Naive B cell (primary cell): ENCODE measurements at regions not wholly inside any gene's neighbourhood (a gene's known extent, or its start where the extent isn't known, plus 50 kb on each side); places are given as distances from the start of the nearest gene placed in this dataset.
"Not testable (repeated sequence)": the region's sequence is repeated elsewhere in the genome, so short reads cannot be mapped to it uniquely, and the experiment has no call there.

ENCODE experiments used
- ATAC-seq, 2 donors: fragments of 150-1000 bp; cut with Tn5 transposase; 2 replicates each; pipeline ENCODE4 v1.10.0; 2021; ENCODE audit warnings: low read depth in 2 of 2, mild to moderate bottlenecking in 2 of 2, moderate library complexity in 2 of 2
- DNase-seq: peaks from one replicate; pipeline ENCODE4 v3.0.0; 2022
- H3K27ac Mint-ChIP-seq, 6 donors: one replicate each; pipeline ENCODE4 v1.8.0; 2020 to 2022; ENCODE audit warnings: mild to moderate bottlenecking in 6 of 6, mixed read lengths in 6 of 6, moderate library complexity in 5 of 6, inconsistent platforms in 2 of 6
- H3K27me3 Mint-ChIP-seq, 3 donors: one replicate each; pipeline ENCODE4 v1.8.0; 2021 to 2022; ENCODE audit warnings: mixed read lengths in 3 of 3, mild to moderate bottlenecking in 1 of 3
- H3K36me3 Mint-ChIP-seq, 2 donors: one replicate each; pipeline ENCODE4 v1.8.0; 2020 to 2022; ENCODE audit warnings: mixed read lengths in 2 of 2, inconsistent platforms in 1 of 2, mild to moderate bottlenecking in 1 of 2
- H3K4me1 Mint-ChIP-seq, 3 donors: one replicate each; pipeline ENCODE4 v1.8.0; 2020 to 2022; ENCODE audit warnings: mixed read lengths in 3 of 3, inconsistent platforms in 1 of 3, mild to moderate bottlenecking in 1 of 3, moderate library complexity in 1 of 3
- H3K4me3 Mint-ChIP-seq, 8 donors: one replicate each; pipeline ENCODE4 v1.8.0; 2020 to 2022; ENCODE audit warnings: mild to moderate bottlenecking in 8 of 8, mixed read lengths in 8 of 8, moderate library complexity in 8 of 8, inconsistent platforms in 2 of 8
- H3K9me3 Mint-ChIP-seq, 7 donors: one replicate each; pipeline ENCODE4 v1.8.0; 2020 to 2022; ENCODE audit warnings: mixed read lengths in 7 of 7, mild to moderate bottlenecking in 5 of 7, inconsistent platforms in 2 of 7, moderate library complexity in 1 of 7

DNA sequence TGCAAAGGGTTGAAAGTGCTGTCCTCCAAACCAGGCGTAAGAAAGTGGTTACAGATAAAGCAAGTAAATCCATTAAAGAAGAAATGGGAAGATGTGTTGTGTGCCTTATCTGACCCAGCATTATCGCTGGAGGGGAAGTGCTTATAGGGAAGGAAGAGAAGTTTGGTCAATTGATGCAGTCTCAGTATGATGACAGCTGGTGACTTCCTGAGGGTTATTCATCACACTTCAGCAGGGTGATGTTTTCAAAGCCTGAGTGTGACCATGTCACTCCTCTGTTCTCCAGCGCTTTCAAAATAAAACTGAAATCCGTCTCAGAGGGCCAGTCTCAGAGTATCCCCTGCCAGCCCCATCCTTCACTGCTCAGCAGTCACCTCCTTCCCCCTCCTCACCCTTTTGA is 505.4 kb upstream of the RBFOX1 start:
- H3K36me3 Mint-ChIP-seq, result no peaks in the 10 kb centered on the region
- no peak overlapping the region for H3K4me3 Mint-ChIP-seq
- H3K27ac Mint-ChIP-seq, result no peak overlapping the region
- DNase-seq, result no peak
- peaks cover 0 to 5% (median 0%) of the 10 kb centered on the region in 3 donors for H3K27me3 Mint-ChIP-seq
- no peaks in the 10 kb centered on the region for H3K4me1 Mint-ChIP-seq
- ATAC-seq, result no peak
- peaks cover 0 to 8% (median 6%) of the 10 kb centered on the region in 7 donors for H3K9me3 Mint-ChIP-seq

- no peaks in the 10 kb centered on the region for H3K4me1 Mint-ChIP-seq
- H3K4me3 Mint-ChIP-seq, result peak overlapping the region in 1 of 8 donors; percentile 41
- H3K9me3 Mint-ChIP-seq, result peaks cover 0 to 14% (median 6%) of the 10 kb centered on the region in 7 donors
- DNase-seq (no peak), ATAC-seq (no peak)
- H3K27ac Mint-ChIP-seq, result no peak overlapping the region
- H3K27me3 Mint-ChIP-seq, result no peaks in the 10 kb centered on the region
- no peaks in the 10 kb centered on the region for H3K36me3 Mint-ChIP-seq
Observed at GRCh38 chr16:6822041-6822440, 510.6 kb upstream of the RBFOX1 start.

DNA sequence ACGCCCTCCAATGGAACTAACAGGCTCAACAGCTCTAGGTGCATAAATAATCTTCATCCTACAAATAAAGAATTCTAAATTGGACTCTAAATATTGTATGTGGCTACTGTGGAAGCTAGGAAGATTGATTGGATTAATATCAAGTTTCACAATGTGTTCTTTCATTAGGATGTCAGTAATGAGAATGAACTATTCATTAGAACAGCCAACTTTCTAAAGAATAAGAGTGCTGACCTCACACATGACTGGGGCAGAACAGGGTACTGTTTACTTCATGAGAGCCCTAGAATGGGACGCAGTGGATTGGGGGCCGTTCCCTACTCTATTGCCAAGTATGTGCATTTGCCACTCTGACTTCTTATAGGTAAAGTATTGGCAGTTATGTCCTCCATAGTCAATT is 528.2 kb upstream of the RBFOX1 start:
- Mint-ChIP-seq H3K27ac (no peak overlapping the region), H3K9me3 (peaks cover 0 to 13% (median 4%) of the 10 kb centered on the region in 7 donors), H3K27me3 (no peaks in the 10 kb centered on the region), H3K36me3 (no peaks in the 10 kb centered on the region), H3K4me1 (no peaks in the 10 kb centered on the region), H3K4me3 (no peak overlapping the region)
- ATAC-seq (no peak), DNase-seq (no peak)

- Mint-ChIP-seq H3K27ac (no peak overlapping the region), H3K4me1 (no peaks in the 10 kb centered on the region), H3K36me3 (no peaks in the 10 kb centered on the region)
Observed at GRCh38 chr16:6803176-6803575, 529.5 kb upstream of the RBFOX1 start.

DNA sequence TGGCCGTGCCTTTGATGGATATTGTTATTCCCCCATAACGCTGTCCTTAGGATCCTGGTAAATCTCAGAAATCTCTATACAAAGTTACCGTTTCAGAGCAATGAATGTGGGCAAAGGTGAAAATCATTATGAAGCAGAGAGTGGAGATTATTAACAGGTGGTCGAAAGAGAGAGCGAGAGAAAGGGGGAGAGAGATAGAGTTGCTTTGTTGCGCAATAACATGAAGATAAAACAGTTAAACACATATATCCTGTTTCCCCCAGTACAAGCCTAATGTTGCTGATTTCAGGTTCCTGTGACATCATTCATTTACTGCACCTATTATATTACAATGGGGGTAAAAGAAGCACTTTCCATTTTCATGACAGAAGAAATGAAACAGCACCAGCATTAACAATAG is 535.4 kb upstream of the RBFOX1 start:
- no peak for DNase-seq
- no peak overlapping the region for H3K27ac Mint-ChIP-seq
- no peak for ATAC-seq
- no peak overlapping the region for H3K4me3 Mint-ChIP-seq
- H3K27me3 Mint-ChIP-seq, result no peaks in the 10 kb centered on the region
- no peaks in the 10 kb centered on the region for H3K36me3 Mint-ChIP-seq
- H3K9me3 Mint-ChIP-seq, result peaks cover 0 to 11% (median 5%) of the 10 kb centered on the region in 7 donors
- H3K4me1 Mint-ChIP-seq, result no peaks in the 10 kb centered on the region

More at GRCh38 chr16:6803176-6803575, 529.5 kb upstream of the RBFOX1 start:
- no peaks in the 10 kb centered on the region for H3K27me3 Mint-ChIP-seq
- peaks cover 0 to 13% (median 5%) of the 10 kb centered on the region in 7 donors for H3K9me3 Mint-ChIP-seq
- no peak overlapping the region for H3K4me3 Mint-ChIP-seq
- no peak for ATAC-seq
- DNase-seq, result no peak

- no peak overlapping the region for H3K27ac Mint-ChIP-seq
- H3K36me3 Mint-ChIP-seq, result no peaks in the 10 kb centered on the region
- H3K4me1 Mint-ChIP-seq, result no peaks in the 10 kb centered on the region
- DNase-seq (no peak), ATAC-seq (no peak)
- H3K27me3 Mint-ChIP-seq, result no peaks in the 10 kb centered on the region
- peaks cover 0 to 5% (median 3%) of the 10 kb centered on the region in 7 donors for H3K9me3 Mint-ChIP-seq
- no peak overlapping the region for H3K4me3 Mint-ChIP-seq
Observed at GRCh38 chr16:6777624-6778023, 555.0 kb upstream of the RBFOX1 start.

DNA sequence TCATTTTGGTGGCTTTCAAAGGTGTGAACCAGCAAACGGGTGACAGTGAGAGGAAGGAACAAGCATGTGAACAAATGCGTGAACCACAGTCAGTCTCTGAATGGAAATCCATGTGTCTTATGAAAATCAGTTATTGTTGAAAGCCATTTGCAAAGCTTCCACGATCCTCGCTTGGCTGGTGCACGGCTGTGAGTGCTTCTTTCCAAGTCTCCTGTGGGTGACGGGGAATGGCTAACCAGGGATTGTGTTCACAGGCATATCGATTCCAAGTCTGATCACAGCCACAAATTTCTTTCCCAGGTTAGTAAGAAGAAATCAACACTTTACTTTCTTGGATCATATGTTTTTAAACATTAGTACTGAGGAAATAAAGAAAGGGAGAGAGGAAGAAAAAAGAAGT is 556.9 kb upstream of the RBFOX1 start:
- DNase-seq (no peak), ATAC-seq (no peak)
- Mint-ChIP-seq H3K9me3 (peaks cover 0 to 5% (median 3%) of the 10 kb centered on the region in 7 donors), H3K27ac (no peak overlapping the region), H3K27me3 (no peaks in the 10 kb centered on the region), H3K36me3 (no peaks in the 10 kb centered on the region), H3K4me1 (no peaks in the 10 kb centered on the region), H3K4me3 (no peak overlapping the region)

DNA sequence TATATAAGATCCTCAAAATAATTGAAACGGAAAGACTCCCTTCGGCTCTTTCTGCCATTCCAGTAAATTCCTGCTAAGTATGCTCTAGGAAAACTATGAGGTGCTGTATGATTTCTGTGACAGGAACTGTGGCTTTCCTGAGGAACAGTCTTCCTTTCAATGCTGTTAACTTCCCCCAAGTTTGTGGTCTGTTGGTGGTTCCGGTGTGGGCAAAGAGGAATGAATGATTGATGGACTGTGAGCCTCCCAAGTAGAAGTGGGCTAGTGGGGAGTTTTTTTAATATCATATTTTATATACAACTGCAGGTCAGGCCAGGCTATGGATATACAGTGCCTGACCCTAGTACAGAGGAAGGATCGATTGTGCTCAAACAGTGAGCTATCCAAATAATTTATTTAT is 560.7 kb upstream of the RBFOX1 start:
- Mint-ChIP-seq H3K4me1 (no peaks in the 10 kb centered on the region), H3K27ac (no peak overlapping the region), H3K27me3 (no peaks in the 10 kb centered on the region), H3K9me3 (peaks cover 0 to 3% (median 0%) of the 10 kb centered on the region in 7 donors), H3K36me3 (no peaks in the 10 kb centered on the region), H3K4me3 (no peak overlapping the region)
- ATAC-seq, result no peak
- DNase-seq, result no peak

GRCh38 chr16:6753553-6753952 is 579.1 kb upstream of the RBFOX1 start:
- no peak overlapping the region for H3K4me3 Mint-ChIP-seq
- DNase-seq, result no peak
- H3K4me1 Mint-ChIP-seq, result no peaks in the 10 kb centered on the region
- H3K9me3 Mint-ChIP-seq, result peaks cover 0 to 10% (median 0%) of the 10 kb centered on the region in 7 donors
- no peak for ATAC-seq
- no peaks in the 10 kb centered on the region for H3K27me3 Mint-ChIP-seq
- H3K27ac Mint-ChIP-seq, result peak overlapping the region in 1 of 6 donors; percentile 27
- no peaks in the 10 kb centered on the region for H3K36me3 Mint-ChIP-seq

GRCh38 chr16:6751191-6751590 is 581.5 kb upstream of the RBFOX1 start:
- Mint-ChIP-seq H3K36me3 (no peaks in the 10 kb centered on the region), H3K4me3 (no peak overlapping the region), H3K27ac (no peak overlapping the region), H3K9me3 (peaks cover 0 to 7% (median 0%) of the 10 kb centered on the region in 7 donors), H3K27me3 (no peaks in the 10 kb centered on the region), H3K4me1 (no peaks in the 10 kb centered on the region)
- DNase-seq (no peak), ATAC-seq (no peak)

GRCh38 chr16:6749698-6750097 is 582.9 kb upstream of the RBFOX1 start:
- H3K4me3 Mint-ChIP-seq, result no peak overlapping the region
- no peak overlapping the region for H3K27ac Mint-ChIP-seq
- H3K4me1 Mint-ChIP-seq, result no peaks in the 10 kb centered on the region
- peaks cover 0 to 15% (median 3%) of the 10 kb centered on the region in 7 donors for H3K9me3 Mint-ChIP-seq
- DNase-seq (no peak), ATAC-seq (no peak)
- H3K27me3 Mint-ChIP-seq, result no peaks in the 10 kb centered on the region
- H3K36me3 Mint-ChIP-seq, result no peaks in the 10 kb centered on the region

GRCh38 chr16:6736302-6736701 is 596.3 kb upstream of the RBFOX1 start:
- not testable (repeated sequence) for H3K27me3 Mint-ChIP-seq, H3K36me3 Mint-ChIP-seq, H3K27ac Mint-ChIP-seq, H3K9me3 Mint-ChIP-seq, H3K4me3 Mint-ChIP-seq, H3K4me1 Mint-ChIP-seq, DNase-seq, ATAC-seq

DNA sequence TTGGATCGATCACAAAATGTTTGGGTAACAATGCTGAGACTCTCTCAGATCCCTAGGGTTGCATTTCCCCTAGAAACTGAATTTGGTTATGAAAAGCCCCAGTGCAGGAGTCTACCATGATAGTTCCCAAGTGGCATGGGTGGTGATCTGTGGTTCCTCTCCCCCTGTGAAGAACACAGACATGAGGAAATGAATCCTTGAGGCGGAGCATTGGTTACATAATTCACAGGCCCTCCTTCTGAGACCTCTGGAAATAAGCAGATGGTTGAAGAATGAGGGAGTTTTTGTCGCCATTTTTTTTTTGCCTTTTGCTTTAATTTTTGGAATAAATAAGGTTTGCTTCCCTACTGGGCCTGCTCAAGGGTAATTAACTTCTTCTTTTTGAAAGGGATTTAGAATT is 597.0 kb upstream of the RBFOX1 start:
- Mint-ChIP-seq H3K4me1 (no peaks in the 10 kb centered on the region), H3K27me3 (no peaks in the 10 kb centered on the region), H3K9me3 (peaks cover 0 to 7% (median 1%) of the 10 kb centered on the region in 7 donors), H3K27ac (no peak overlapping the region), H3K4me3 (no peak overlapping the region), H3K36me3 (no peaks in the 10 kb centered on the region)
- DNase-seq (no peak), ATAC-seq (no peak)

DNA sequence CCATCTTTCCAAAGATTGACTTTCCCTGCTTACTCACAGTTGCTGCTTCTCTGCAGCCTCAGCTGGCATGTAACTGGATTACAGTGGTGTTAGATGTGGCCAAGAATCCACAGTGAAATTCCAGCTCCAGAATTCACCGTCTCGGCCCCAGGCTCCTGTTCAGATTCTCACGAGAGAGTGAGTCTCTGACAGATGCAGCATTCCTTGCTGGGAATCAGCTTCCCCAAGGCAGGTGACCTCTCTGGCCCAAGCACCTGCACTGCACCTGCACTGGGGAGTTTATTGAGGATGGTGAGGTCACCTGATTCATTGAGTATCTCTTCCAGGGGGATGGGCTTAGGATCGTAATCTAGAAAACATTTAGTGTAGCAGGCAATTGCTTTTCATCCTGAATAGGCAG is 600.5 kb upstream of the RBFOX1 start:
- ATAC-seq (no peak), DNase-seq (no peak)
- no peaks in the 10 kb centered on the region for H3K4me1 Mint-ChIP-seq
- no peaks in the 10 kb centered on the region for H3K27me3 Mint-ChIP-seq
- H3K27ac Mint-ChIP-seq, result peak overlapping the region in 1 of 6 donors; percentile 10
- peaks cover 0 to 2% (median 0%) of the 10 kb centered on the region in 7 donors for H3K9me3 Mint-ChIP-seq
- H3K36me3 Mint-ChIP-seq, result no peaks in the 10 kb centered on the region
- H3K4me3 Mint-ChIP-seq, result no peak overlapping the region

DNA sequence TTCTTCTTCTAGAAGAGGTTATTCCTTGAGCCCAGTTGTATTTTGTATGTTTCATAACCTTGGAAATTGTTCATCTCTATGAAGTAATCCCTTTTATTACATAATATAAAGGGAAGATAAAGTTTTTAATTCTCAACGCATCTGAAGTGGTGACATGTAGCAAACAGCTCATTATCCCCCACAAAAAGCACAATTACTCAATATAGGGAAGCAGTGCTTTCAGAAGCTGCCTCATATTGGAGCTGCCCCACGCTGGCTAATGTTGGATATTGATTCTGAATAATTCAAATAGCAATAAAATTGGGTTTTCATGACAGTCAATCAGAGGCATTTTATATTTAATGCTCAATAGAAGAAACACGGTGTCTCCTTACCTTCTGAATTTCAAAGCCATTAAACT is 604.3 kb upstream of the RBFOX1 start:
- Mint-ChIP-seq H3K4me3 (no peak overlapping the region), H3K4me1 (no peaks in the 10 kb centered on the region), H3K27ac (no peak overlapping the region), H3K36me3 (no peaks in the 10 kb centered on the region), H3K27me3 (peaks cover 0 to 5% (median 0%) of the 10 kb centered on the region in 3 donors), H3K9me3 (peaks cover 0 to 4% (median 0%) of the 10 kb centered on the region in 7 donors)
- ATAC-seq (no peak), DNase-seq (no peak)
